Hepatocyte (in vitro differentiated cells): ENCODE measurements at regions not wholly inside any gene's neighbourhood (a gene's known extent, or its start where the extent isn't known, plus 50 kb on each side); places are given as distances from the start of the nearest gene placed in this dataset.
"Not testable (repeated sequence)": the region's sequence is repeated elsewhere in the genome, so short reads cannot be mapped to it uniquely, and the experiment has no call there.

Source experiments
- DNase-seq: peaks from one replicate; pipeline ENCODE4 v3.0.0-alpha.2; 2016; ENCODE audit warnings: low spot score
- H2AFZ ChIP-seq: fragments of 200-600 bp; sonication (generic); 2 replicates; pipeline ENCODE4 v1.6.0; 2016; ENCODE audit warnings: antibody characterized with exemption, mild to moderate bottlenecking
- H3K27ac ChIP-seq: fragments of 200-600 bp; sonication (generic); 2 replicates; pipeline ENCODE4 v1.5.1; 2016; ENCODE audit warnings: mild to moderate bottlenecking
- H3K27me3 ChIP-seq: fragments of 200-600 bp; sonication (generic); 2 replicates; pipeline ENCODE4 v1.6.1; 2016
- H3K36me3 ChIP-seq: fragments of 200-600 bp; sonication (generic); replicated peaks from 2 replicates; pipeline ENCODE4 v1.5.1; 2016; ENCODE audit warnings: low read depth; ENCODE audit not compliant: insufficient read depth
- H3K4me1 ChIP-seq: fragments of 200-600 bp; sonication (generic); 2 replicates; pipeline ENCODE4 v1.5.1; 2016; ENCODE audit warnings: mild to moderate bottlenecking, moderate library complexity; ENCODE audit not compliant: insufficient read depth
- H3K4me2 ChIP-seq: fragments of 200-600 bp; sonication (generic); 2 replicates; pipeline ENCODE4 v1.6.0; 2016
- H3K4me3 ChIP-seq: fragments of 200-600 bp; sonication (generic); 2 replicates; pipeline ENCODE4 v1.5.1; 2016; ENCODE audit warnings: mild to moderate bottlenecking
- H3K79me2 ChIP-seq: fragments of 200-600 bp; sonication (generic); 2 replicates; pipeline ENCODE4 v1.6.0; 2017; ENCODE audit warnings: mild to moderate bottlenecking
- H3K9me2 ChIP-seq: fragments of 200-600 bp; sonication (generic); replicated peaks from 2 replicates; pipeline ENCODE4 v1.6.0; 2017; ENCODE audit warnings: mild to moderate bottlenecking; ENCODE audit not compliant: insufficient read depth
- H3K9me3 ChIP-seq: fragments of 200-600 bp; sonication (generic); 2 replicates; pipeline ENCODE4 v1.5.1; 2016; ENCODE audit warnings: low read depth, mild to moderate bottlenecking
- H4K20me1 ChIP-seq: fragments of 200-600 bp; sonication (generic); 2 replicates; pipeline ENCODE4 v1.6.0; 2016; ENCODE audit warnings: mild to moderate bottlenecking; ENCODE audit not compliant: insufficient read depth, poor library complexity, severe bottlenecking
- EZH2 ChIP-seq: fragments of 200-600 bp; sonication (generic); IDR thresholded peaks from 2 replicates; pipeline ENCODE4 v1.6.1; 2016; ENCODE audit warnings: antibody characterized with exemption, mild to moderate bottlenecking, borderline replicate concordance
- EZH2phosphoT487 ChIP-seq: fragments of 200-600 bp; sonication (generic); IDR thresholded peaks from one replicate; pipeline ENCODE4 v1.6.1; 2018; ENCODE audit warnings: antibody characterized with exemption, mild to moderate bottlenecking, low read depth, moderate library complexity; ENCODE audit not compliant: unreplicated experiment, severe bottlenecking
- WGBS: methylation state at CpG from one replicate; pipeline ENCODE4 v1.1.6; 2016; ENCODE audit warnings: low lambda C conversion rate; ENCODE audit errors: missing lambda C conversion rate; 5-methylcytosine and 5-hydroxymethylcytosine counted together
- TF ChIP-seq, protein P1 (sequence below): fragments of 200-600 bp; sonication (generic); IDR thresholded peaks from 2 replicates; pipeline ENCODE4 v1.5.1; 2016; ENCODE audit warnings: antibody characterized with exemption, mild to moderate bottlenecking; ENCODE audit not compliant: poor library complexity

DNA sequence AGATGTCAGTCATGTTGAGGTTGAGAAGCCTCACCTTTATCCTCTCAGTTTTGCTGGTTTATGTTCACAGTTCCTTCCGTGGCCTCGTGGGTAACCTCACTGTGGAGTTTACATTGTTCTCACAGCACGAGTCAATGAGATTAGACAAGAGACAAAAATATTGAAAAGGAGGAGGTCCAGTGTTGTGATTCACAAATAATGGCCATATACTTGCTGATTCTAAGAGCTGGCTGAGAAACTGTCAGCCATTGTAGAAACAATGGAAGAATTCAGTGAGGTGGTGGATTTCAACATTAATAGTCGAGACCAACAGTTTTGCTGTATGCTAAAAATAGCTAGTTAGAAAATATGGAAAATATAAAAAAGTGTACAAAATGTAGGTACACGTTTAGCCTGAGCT is 176.4 kb upstream of the WSCD1 start:
- H3K9me3 ChIP-seq: no peaks in the 10 kb centered on the region
- no peak overlapping the region for H2AFZ ChIP-seq
- DNase-seq: no peak
- no peaks in the 10 kb centered on the region for H3K9me2 ChIP-seq
- H3K27ac ChIP-seq: no peak overlapping the region
- H3K27me3 ChIP-seq: peaks cover 14% of the 10 kb centered on the region
- 72% methylated on average over 5 of the region's 5 CpGs for WGBS
- no peaks in the 10 kb centered on the region for H4K20me1 ChIP-seq
- TF ChIP-seq EZH2phosphoT487: no peak
- TF ChIP-seq EZH2: no peak
- TF ChIP-seq, protein P1, sequence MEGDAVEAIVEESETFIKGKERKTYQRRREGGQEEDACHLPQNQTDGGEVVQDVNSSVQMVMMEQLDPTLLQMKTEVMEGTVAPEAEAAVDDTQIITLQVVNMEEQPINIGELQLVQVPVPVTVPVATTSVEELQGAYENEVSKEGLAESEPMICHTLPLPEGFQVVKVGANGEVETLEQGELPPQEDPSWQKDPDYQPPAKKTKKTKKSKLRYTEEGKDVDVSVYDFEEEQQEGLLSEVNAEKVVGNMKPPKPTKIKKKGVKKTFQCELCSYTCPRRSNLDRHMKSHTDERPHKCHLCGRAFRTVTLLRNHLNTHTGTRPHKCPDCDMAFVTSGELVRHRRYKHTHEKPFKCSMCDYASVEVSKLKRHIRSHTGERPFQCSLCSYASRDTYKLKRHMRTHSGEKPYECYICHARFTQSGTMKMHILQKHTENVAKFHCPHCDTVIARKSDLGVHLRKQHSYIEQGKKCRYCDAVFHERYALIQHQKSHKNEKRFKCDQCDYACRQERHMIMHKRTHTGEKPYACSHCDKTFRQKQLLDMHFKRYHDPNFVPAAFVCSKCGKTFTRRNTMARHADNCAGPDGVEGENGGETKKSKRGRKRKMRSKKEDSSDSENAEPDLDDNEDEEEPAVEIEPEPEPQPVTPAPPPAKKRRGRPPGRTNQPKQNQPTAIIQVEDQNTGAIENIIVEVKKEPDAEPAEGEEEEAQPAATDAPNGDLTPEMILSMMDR: no peak
- H3K36me3 ChIP-seq: no peaks in the 10 kb centered on the region
- H3K4me2 ChIP-seq: no peak overlapping the region
- H3K4me3 ChIP-seq: no peak overlapping the region
- H3K4me1 ChIP-seq: no peaks in the 10 kb centered on the region
- H3K79me2 ChIP-seq: no peaks in the 10 kb centered on the region

DNA sequence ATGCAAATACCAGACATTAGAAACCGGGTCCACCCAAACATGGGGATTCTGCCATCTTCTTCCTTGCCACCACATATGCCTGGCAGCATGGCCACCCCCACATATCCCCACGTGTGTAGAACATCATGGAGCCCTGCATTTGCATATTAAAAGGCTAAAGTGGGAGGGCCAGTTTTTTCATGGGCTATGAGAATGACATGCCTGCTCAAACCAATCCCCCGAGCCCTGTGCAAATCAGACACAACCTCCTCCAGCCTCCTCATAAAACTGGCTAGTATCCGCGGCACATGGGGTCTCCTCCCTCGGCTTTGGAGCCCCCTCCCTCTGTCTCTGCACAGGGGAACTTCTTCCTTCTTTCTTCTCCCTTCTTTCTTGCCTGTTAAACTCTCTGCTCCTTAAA is 174.9 kb upstream of the WSCD1 start:
- no peaks in the 10 kb centered on the region for H3K4me1 ChIP-seq
- H3K27ac ChIP-seq: no peak overlapping the region
- H3K9me3 ChIP-seq: no peaks in the 10 kb centered on the region
- 50% methylated on average over 6 of the region's 6 CpGs for WGBS
- TF ChIP-seq EZH2phosphoT487 (no peak), EZH2 (no peak)
- TF ChIP-seq, protein P1: no peak
- H3K4me3 ChIP-seq: no peak overlapping the region
- no peaks in the 10 kb centered on the region for H3K79me2 ChIP-seq
- DNase-seq: no peak
- H3K36me3 ChIP-seq: no peaks in the 10 kb centered on the region
- no peaks in the 10 kb centered on the region for H3K9me2 ChIP-seq
- peaks cover 14% of the 10 kb centered on the region for H3K27me3 ChIP-seq
- no peak overlapping the region for H3K4me2 ChIP-seq
- H4K20me1 ChIP-seq: no peaks in the 10 kb centered on the region
- H2AFZ ChIP-seq: no peak overlapping the region

DNA sequence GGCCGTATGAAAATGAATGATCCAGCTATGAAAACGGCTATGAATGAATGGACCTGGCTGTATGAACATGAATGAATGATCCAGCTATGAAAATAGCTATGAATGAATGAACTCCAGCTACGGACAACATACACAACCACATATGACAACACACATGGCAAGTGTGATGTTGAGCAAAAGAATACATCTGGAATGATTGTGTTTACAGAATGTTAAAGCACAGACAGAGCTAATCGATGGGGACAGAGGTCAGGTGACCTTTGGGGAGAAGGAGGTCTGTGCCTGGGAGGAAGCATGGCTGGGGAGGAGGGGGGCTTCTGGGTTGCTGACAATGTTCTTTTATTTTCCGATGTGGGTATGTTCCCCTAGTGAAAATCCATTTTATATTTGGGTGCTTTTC is 174.0 kb upstream of the WSCD1 start:
- Histone ChIP-seq H2AFZ (no peak overlapping the region), H3K4me3 (no peak overlapping the region), H3K27ac (no peak overlapping the region), H3K4me2 (no peak overlapping the region), H3K9me3 (no peaks in the 10 kb centered on the region), H3K4me1 (no peaks in the 10 kb centered on the region), H3K79me2 (no peaks in the 10 kb centered on the region), H3K36me3 (no peaks in the 10 kb centered on the region), H4K20me1 (no peaks in the 10 kb centered on the region), H3K9me2 (no peaks in the 10 kb centered on the region), H3K27me3 (peaks cover 14% of the 10 kb centered on the region)
- DNase-seq: no peak
- TF ChIP-seq, protein P1: no peak
- TF ChIP-seq EZH2 (no peak), EZH2phosphoT487 (no peak)
- WGBS: 84% methylated on average over 5 of the region's 5 CpGs

DNA sequence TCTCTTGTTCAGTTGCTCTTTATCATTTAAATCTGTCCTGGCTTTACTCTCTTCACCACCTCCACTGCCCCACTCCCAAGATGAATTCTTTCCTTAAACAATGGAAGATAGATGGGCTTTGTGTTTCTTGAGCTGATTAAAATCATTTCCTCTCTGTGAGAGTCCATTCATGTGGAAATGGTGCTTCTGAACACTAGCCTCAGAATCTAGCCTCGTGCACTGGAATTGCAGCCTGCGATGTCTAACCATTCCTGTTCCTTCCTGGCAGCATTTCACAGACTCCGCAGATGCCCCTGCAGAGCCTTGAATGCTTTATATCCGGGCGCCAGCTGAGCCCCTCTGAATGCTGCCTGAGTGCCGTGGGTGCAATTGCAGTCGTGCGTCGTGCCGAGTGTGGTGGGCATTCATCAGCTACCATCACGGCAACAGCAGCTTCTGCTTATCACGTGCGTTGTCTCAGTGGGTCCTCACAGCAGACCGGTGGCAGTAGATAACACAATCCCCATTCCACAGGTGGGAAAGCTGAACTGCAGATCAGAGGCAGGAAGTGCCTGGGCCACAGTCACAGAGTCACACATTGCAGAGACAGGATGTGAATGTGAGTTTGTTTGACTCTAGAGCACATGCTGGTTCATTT is 172.8 kb upstream of the WSCD1 start:
- Histone ChIP-seq H3K9me2 (no peaks in the 10 kb centered on the region), H3K4me2 (no peak overlapping the region), H3K27ac (no peak overlapping the region), H3K27me3 (peaks cover 14% of the 10 kb centered on the region), H4K20me1 (no peaks in the 10 kb centered on the region), H3K4me1 (no peaks in the 10 kb centered on the region), H3K9me3 (no peaks in the 10 kb centered on the region), H2AFZ (no peak overlapping the region), H3K36me3 (no peaks in the 10 kb centered on the region), H3K79me2 (no peaks in the 10 kb centered on the region), H3K4me3 (no peak overlapping the region)
- no peak for DNase-seq
- TF ChIP-seq EZH2phosphoT487 (no peak), EZH2 (no peak)
- TF ChIP-seq, protein P1: no peak
- 18% methylated on average over 14 of the region's 14 CpGs for WGBS

DNA sequence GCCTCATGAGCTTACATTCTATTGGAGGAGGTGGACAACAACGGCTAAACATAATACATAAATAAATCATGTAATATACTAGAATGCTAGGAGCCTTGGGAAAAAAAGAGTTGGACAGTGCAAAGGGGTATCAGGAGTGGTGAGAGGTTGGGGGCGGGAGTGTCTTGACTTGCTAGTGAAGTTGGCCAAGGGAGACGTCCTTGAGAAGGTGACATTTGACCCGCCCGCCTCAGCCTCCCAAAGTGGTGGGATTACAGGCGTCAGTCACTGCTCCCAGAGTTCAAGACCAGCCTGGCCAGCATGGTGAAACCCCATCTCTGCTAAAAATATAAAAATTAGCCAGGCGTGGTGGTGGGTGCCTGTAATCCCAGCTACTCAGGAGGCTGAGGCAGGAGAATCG is 172.2 kb upstream of the WSCD1 start:
- H3K79me2 ChIP-seq, H3K9me3 ChIP-seq, H2AFZ ChIP-seq, H3K4me3 ChIP-seq, H3K27ac ChIP-seq, DNase-seq, H3K9me2 ChIP-seq, H3K4me1 ChIP-seq, H3K36me3 ChIP-seq, H3K27me3 ChIP-seq, H4K20me1 ChIP-seq, H3K4me2 ChIP-seq: not testable (repeated sequence)
- 88% methylated on average over 8 of the region's 8 CpGs for WGBS
